Fibroblast of lung (primary cell): ENCODE measurements at regions not wholly inside any gene's neighbourhood (a gene's known extent, or its start where the extent isn't known, plus 50 kb on each side); places are given as distances from the start of the nearest gene placed in this dataset.

Source experiments
- CTCF ChIP-seq, 2 donors: IDR thresholded peaks in 1 of 2; conservative IDR thresholded peaks in 1 of 2; 1 replicate in 1 of 2; 2 replicates in 1 of 2; pipeline ENCODE4 v1.5.1; 2011 to 2012; ENCODE audit warnings: low read length in 2 of 2, control low read depth in 1 of 2, inconsistent platforms in 1 of 2, low read depth in 1 of 2, mild to moderate bottlenecking in 1 of 2
- EZH2 ChIP-seq: IDR thresholded peaks from 2 replicates; pipeline ENCODE4 v1.5.1; 2012; ENCODE audit warnings: low read length, control low read depth, mild to moderate bottlenecking; ENCODE audit errors: missing control alignments

GRCh38 chr13:63026285-63026797 lies 1610.7 kb upstream of the PCDH20 start:
- TF ChIP-seq CTCF (conservative IDR thresholded peaks at IDR 0.05 in 1 of 2, IDR thresholded peaks at IDR 0.05 in 1 of 2; ENCODE audit: low read depth in 1 of 2, low read length in 2 of 2): no peak
- TF ChIP-seq EZH2: no peak
